NCI-H1105 treated with DMSO at 0.1 percent for 48 hours (cell line): ENCODE measurements at regions not wholly inside any gene's neighbourhood (a gene's known extent, or its start where the extent isn't known, plus 50 kb on each side); places are given as distances from the start of the nearest gene placed in this dataset.

Experiments
- DNase-seq: peaks from one replicate; lab custom pipeline; 2025; lab: John Stamatoyannopoulos, UW

DNA sequence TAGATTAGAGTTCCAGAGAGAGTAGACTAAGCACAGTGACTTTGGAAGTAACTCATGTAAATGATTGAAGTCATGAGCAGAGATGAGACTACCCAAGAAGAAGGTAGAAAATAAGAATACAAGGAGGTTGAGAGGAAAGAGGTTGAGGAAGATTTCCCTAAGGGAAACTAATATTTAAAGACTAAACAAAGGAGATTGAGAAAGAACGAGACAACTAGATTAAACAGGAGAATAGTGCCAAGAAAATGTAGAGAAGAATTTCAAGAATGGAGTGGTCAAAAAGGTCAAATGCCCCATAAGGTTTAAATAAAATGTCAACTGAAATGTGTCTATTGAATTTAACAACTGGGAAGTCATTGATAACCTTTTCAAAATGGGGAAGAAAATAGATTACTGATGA, 59.0 kb downstream of the RPS29 start:
- no peak for DNase-seq

DNA sequence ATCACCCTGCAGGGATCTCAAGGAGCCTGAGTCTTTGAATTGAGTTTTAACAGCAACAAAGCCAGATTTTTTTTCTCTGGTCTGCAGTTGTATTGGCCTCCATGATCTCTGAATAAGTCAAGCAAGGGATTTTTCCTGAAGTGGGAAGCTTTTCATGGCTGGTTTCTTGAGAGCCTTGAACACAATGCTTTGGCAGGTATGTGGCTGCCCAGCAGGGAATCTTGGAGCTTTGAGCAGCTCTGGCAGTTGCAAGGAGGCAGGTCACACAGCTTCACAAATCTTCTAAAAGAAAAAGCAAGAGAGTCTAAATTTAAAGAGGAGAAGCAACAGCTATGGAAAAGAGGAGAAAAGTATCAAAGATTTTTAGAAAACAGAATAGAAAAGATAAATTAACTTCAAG, 60.1 kb downstream of the RPS29 start:
- DNase-seq: no peak

DNA sequence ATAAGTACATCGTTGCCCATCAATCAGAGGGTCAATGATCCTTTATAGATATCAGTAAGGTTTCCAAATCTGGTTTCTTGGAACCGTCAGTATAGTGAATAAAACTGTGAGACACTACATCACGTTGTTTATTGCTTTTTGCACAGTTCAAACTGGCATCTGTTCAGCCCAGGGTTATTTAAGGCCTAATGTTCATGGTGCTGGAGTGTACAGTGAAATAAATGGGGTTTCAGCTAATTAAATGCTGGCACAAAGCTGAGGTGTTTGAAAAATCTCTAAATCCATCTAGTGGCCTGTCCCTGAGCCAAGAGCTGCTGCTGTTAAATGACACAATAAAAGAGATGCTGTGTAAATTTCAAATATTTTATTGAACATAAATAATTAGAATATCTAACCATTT, 69.9 kb downstream of the RPS29 start:
- DNase-seq: peak; percentile 9

DNA sequence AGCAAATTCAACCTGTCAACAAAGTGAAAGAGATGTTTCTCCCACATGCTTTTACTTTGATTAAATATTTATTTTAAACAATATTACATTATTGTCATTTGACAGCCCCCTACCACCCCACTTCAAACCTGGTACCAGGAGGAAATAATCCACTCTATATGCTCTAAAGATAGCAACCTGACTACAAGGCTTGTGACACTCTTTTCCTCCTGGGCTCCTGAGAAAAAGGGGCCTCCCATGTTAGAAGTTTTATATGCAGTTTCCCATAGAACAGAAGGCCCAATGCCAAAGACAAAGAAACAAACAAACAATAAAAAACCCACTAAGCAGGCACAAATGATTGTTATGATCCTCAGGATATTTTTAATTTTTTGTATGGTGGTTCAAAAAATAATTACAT, 73.6 kb downstream of the RPS29 start:
- no peak for DNase-seq

DNA sequence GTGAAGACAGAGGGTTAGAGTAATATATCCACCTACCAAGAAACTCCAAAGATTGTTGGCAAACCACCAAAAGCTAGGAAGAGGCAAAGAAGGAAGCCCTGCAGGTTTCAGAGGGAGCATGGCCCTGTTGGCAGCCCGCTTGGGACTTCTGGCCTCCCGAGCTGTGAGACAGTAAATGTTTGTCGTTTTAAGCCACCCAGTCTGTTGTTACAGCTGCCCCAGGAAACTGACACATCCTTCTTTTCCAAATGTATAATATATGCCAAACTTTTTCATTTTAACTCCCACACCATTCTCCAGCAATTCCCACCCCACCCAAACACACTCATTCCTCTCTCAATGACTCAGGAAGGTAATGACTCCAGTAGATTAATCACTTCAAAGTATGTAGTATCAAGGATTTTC, 74.0 kb downstream of the RPS29 start:
- no peak for DNase-seq

DNA sequence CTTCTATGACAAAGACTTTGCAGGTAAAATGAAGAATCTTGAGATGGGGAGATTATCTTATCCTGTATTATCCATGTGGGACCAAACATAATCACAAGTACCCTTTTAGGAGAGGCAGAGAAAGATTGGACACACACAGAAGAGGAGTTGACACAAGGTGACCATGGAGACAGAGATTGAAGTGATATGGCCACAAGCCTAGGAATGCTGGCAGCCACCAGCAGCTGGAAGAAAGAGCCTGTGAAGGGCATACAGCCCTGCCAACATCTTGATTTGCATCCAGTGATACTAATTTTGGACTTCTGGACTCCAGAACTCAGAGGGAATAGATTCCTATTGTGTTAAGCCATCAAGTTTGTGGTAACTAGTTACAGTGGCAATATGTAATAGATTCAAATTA, 78.1 kb downstream of the RPS29 start:
- no peak for DNase-seq

DNA sequence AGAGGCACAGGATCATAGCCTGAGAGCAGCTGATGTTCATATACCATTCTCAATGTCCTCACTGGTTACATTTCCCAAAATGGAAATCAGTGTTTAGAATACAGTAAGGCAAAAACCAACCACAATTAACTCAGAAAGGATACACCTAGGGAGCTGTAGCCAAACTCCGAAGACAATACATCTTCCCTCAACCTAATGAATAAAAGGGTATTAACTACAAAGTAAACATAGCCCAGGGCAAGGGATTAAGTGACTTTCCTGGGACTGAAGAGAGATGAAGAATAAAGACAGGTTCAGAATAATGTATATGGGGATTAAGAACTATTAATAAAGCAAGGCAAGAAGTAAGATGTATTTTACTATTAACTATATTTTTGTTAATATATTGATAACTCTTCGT, 79.5 kb downstream of the RPS29 start:
- DNase-seq: no peak

DNA sequence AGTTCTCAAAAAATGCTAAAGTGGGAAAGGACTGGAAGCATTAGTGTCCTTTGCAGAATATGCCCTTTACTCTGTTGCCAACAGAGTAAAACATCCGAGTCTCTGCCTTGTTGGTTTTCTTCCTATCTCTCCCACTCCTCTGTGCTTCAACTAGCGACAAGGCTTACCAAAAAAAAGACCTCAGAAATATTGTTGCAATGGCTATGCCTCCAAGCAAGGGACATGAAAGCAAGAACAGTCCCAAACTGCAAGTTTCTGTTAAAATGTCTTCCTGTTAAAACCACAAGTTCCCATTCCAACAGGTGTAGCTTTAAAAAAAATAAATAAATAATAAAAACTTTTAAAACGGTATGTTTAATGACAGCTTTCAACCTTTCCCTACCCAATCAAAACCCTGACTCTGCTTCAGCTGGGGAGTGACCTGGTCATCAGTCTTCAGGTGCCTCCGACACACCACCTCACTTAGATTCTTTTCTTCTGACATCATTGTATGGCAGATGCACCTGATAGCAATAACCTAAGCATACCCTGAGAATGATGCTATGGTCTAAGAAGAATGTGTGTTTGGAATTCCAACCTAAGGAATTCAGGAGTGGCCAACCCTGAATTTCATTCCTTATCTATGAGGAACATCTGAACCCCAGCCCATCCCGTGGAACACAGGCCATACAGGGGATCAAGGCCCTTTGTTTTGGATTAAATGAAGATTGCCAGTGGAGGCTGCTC, 81.0 kb downstream of the RPS29 start:
- no peak for DNase-seq

DNA sequence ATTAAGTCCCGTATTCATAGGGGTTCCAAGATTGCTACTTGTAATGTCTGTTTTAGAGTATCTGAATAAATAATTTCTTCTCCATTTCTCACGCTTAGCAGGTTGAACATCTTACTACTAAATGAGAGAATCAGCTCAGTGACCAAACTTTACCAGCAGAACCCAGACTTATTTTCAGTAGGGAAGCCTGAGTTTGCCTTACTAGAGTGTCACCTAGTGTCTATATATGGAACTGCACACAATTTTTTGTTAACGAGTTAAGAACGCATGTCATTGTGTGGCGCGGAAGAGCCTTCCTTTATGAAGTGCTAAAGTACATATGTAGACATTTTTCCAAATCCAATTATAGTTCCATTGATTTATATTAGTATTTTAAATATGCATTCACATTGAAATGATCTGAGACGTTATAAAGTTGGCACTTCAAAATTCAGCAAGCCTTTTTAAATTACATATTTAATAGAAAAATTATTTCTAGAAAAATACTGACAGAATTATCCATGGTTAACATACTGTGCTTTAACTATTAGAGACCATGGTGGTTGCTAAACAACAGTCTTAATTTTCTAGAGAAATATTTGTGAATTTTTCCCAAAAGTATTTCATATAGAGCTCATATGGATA, 88.3 kb downstream of the RPS29 start:
- DNase-seq: peak; percentile 76

DNA sequence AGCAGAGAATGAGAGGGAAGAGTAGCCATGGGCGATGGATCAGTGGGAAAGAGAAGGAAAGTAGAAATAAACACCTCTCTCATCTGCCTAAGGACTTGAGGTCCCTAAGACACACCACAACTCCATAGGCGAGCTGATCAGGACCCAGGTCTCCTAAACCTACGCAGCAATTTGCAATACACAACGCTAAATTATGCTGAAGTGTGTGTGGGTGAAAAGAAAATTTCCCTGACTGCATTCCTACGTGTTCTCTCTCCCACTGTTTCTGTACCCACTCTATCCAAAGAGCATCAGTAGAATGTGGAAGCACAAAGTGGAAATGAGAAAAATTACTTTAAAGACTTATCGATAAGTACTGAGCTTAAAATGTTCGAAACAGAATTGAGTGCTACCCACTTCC, 88.9 kb downstream of the RPS29 start:
- no peak for DNase-seq

DNA sequence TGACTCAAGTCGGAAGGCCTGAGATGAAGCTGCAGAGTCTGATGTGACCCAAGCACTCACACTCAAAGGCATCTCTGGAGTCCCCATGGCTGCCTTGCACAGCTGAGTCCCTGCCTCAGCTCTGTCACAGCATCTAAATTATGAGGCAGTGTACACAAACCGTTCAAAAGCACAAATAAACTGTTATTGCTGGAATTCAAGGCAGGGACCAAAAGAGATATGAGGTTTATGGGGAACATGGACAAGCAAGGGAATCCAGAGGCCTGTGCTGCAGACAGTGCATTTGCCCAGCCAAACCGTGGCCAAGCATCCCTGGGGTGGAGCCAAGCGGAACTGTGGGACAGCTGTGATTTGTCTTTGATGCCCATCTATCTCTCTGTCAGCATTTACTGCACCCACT, 91.3 kb downstream of the RPS29 start:
- no peak for DNase-seq

DNA sequence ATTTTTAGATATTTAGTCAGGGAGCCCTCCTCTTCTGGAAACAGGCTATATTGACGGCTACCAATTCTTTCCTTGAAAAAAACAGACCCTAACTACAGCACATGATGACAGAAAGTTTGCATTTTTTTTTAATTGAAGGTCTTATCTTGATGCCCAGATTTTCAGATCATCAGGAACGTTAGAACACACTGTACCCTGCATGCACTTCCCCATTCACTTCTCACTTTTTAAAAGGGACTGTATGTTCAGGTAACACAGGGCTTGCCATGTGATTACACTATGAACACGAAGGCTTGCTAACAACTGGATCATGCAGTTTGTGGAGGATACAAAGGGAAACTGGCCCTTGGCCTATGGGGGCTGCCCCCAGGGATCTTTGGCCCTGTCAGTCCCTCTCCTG, 92.6 kb downstream of the RPS29 start:
- DNase-seq: no peak

DNA sequence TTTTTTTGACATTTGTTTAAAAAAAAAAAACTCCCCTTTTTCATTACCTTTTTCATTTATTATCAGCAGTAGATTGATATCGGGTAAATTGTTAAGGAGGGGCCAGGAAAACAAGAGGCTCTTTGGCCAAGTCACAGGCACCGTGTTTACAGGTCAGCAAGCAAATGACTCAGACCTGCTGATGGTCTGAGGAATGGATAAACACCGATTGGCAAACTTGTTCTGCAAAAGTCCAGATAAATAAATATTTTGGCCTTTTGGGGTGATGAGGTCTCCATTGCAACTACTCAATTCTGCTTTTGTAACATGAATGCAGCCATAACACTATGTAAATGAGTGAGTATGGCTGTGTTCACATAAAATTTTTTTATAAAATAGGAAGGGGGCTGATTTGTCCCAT, 94.0 kb downstream of the RPS29 start:
- DNase-seq: no peak

DNA sequence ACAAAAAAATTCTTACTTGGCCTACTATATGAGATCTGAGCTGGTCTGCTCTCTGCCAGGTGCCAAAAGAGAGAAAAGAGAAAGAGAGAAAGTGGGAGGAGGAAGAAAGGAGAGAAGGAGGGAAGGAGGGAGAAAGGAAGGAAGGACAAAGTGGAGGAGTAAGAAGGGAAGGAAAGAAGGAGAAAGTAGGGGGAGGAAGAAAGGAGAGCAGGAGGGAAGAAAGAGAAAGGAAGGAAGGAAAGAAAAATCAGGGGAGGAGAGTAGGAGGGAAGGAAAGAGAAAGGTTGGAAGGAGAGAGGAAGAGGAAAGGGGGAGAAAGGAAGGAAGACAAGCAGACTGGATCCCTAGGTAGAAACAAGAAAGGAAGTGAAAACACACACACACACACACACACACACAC, 96.8 kb downstream of the RPS29 start:
- no peak for DNase-seq

DNA sequence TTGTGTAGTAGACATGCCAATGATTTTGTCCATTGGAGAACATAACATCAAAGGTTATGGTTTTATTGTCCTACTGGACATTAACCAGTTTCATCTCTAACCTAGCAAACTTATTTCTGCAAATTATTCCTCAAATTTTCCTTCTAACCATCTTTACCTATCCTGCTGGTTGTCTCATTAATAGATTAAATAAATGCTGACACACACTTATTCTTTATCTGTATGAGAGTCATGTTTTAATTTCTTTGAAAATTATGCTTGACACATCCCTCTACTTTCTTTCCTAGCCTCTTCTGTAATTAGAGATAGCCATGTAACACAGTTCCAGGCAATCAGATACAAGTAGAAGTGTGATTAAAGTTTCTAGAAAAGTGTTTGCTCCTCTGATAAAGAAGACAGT, 98.9 kb downstream of the RPS29 start:
- DNase-seq: no peak

DNA sequence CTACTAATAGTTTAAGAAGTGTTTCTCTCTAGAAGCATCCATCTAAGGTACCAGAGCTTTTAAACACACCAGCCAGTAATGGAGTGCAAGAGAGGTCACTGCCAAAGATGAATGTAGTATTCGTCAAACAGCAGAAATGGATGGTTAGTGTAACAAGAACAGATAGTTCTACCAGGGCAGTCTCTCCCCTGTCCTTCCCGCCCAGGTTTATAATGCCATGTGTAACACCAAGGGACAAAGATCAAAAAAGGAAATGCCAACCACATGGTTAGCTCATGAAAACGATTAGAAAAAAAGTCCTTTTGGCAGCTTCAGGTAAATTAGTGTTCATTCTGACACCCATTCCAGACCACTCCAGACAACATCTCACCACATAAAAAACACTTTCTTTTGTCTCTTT, 100.9 kb downstream of the RPS29 start:
- DNase-seq: no peak

DNA sequence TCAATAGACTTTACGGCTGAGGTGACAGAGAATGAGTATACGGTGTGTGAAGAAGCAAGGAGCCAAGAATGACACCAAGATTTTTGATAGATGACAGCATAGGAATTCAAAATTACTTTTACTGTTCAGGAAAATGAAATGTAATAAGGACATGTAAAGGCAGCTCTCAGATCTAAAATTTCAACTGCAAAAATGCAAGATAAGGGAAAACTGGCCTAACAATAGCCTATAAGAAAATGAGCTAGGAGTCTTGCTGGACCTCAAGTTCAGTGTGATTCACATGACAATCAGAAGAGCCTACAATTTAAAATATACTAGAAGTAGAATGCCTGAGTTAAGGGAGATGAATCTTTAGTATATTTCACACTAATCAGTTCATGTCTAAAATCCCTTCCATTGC, 102.0 kb downstream of the RPS29 start:
- no peak for DNase-seq

DNA sequence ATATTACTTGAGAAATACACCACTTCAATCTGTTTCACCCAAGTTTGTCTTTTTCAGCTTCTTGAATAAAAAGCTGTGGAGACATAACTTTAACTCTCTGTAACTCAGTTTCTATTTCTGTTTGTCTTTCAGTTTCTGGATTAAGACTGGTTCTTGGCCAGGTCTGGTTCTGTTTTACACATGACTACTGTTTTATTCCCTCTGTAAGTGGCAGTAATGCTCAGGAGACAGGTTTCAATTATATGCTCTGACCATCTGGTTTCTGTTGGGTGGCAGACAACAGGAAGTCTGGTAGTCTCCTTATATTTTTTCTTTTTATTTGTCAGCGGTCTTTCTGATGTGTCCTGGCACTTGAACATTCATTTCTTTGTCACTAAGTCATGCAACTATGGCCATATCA, 102.9 kb downstream of the RPS29 start:
- no peak for DNase-seq

DNA sequence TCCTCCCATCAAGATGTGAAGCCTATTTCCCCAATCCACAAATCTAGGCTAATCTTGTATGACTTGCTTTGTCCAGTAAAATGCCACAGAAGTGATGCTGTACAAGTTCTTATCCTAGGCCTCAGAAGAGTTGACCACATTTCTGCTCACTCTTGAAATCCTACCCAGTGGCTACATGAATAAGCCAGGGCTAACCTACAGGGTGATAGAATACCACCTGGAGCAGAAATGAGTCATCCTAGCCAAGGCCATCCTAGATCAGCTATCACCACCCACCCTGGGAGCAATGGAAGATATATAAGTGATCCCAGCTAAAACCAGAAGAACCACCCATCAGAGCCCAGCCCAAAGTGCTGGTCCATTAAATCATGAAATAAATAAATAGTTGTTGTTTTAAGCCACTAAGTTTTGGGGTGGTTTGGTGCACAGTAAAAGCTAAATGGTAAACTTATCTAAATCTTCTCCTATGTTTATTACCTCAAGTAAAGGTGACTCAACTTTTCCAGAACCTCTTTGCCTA, 105.1 kb downstream of the RPS29 start:
- no peak for DNase-seq

DNA sequence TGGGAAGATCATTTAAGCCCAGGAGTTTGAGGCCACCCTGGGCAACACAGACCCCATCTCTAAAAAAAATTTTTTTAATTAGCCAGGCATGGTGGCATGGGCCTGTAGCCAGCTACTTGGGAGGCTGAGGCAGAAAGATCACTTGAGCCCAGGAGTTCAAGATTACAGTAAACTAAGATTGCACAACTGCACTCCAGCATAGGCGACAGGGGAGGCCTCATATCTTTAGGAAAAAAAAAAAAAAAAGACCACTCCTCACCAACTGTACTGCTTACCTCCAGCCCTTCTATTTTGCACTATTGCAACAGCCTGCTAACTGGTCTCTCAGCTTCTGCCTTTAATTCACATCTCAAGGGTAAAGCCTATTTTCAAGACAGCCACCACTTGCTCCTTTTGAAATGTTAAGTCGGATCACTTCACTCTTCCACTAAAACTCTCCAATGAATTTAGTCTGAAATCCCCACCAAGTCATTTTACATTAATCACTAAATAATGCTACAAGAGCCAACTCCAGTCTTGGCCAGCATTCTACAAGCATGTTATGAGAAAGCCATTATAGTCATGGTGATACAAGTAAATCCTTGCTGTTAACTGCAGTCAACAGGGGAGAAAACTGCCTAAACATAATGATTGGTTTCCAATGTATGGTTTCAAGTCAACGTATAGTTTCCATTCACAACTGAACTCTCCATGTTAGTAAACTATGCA, 106.0 kb downstream of the RPS29 start:
- DNase-seq: no peak

DNA sequence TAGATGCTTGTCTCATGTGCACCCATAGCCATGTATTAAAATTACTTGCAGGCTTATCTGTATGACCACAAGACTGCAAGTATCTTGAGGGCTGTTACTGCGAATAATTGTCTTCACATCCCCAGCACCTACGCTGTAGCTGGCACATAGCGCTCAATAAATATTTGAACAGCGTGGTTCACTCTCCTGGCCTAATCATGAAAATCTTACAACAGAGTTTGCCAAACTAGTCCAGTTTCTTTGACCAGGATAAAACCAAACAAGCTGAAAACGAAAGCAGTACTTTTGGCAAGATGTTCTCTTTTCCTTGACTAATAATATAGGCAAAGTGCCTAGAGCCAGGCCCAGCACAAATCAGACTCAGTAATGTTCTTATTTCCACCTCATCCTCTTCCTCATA, 106.7 kb downstream of the RPS29 start:
- DNase-seq: no peak

DNA sequence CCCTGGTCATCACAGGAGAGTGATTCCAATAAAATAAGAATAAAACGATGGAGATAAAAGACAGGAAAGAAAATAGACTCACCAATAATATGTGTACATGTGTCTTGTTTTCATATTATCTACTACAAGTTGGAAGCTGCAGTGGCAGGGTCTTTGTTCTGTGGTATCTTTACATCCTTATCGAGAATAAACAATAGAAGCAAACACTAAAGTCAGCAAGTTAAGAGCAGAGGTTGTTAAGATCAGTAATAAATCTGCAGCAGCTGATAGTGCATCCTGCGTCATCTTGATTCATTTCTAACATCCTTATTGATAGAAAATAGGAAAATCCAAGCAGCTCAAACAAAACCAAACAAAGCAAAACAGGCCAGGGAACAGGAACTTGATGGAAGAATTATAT, 107.4 kb downstream of the RPS29 start:
- no peak for DNase-seq

DNA sequence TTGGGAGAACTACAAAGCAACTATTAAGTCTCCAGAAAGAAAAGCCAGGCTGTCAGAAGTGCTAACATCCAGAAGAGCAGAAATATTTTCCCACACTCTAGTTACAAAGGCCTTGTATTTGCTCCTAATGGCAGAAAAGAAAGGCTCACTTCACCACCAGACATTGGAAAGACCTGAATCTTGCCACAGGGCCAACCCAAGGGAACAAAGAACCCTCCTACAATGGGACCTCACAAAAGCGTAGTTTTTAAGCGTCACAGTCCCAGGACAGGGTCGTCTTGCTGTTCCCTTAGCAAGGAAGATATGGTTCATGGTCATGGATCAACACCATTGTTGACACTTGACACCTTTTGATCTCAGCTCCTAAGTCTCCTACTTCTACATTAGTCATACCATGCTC, 119.1 kb downstream of the RPS29 start:
- no peak for DNase-seq
